Spleen (tissue), 7 donors: ENCODE measurements at regions not wholly inside any gene's neighbourhood (a gene's known extent, or its start where the extent isn't known, plus 50 kb on each side); places are given as distances from the start of the nearest gene placed in this dataset.
"Not testable (repeated sequence)": the region's sequence is repeated elsewhere in the genome, so short reads cannot be mapped to it uniquely, and the experiment has no call there.

Experiments used
- CTCF ChIP-seq, 11 experiments: fragments of 200-600 bp in 7 of 11; fragments of 450-650 bp in 4 of 11; sonication (generic) in 4 of 11; IDR thresholded peaks in 8 of 11; conservative IDR thresholded peaks in 3 of 11; 1 replicate in 7 of 11; 2 replicates in 4 of 11; pipeline versions ENCODE4 v1.4.0 to v1.8.0; 2016 to 2021; ENCODE audit warnings: antibody characterized with exemption in 11 of 11, inconsistent platforms in 4 of 11, mild to moderate bottlenecking in 1 of 11
- POLR2AphosphoS5 ChIP-seq, 3 donors: sonication (generic); formaldehyde crosslinking; IDR thresholded peaks; one replicate each; pipeline ENCODE4 v1.5.1; 2017; ENCODE audit warnings: antibody characterized with exemption in 3 of 3
- donor health status: DM: no; HTN: no; CAD: no; lungs with moderate emphysema.
- donor health status: DM: no; HTN: no; CAD: no.
- donor health status: DM: no; HTN: no; CAD: no.

GRCh38 chr2:236919801-236920379 is 165.8 kb upstream of the COPS8 start:
- TF ChIP-seq POLR2AphosphoS5 (IDR thresholded peaks at IDR 0.05); CTCF (IDR thresholded peaks at IDR 0.05 in 8 of 11, conservative IDR thresholded peaks at IDR 0.05 in 3 of 11): not testable (repeated sequence)
